ENCODE measurements at regions not wholly inside any gene's neighbourhood (a gene's known extent, or its start where the extent isn't known, plus 50 kb on each side); places are given as distances from the start of the nearest gene placed in this dataset.

GRCh38 chr14:80109055-80109454, 102.2 kb downstream of the DIO2 start:
- H3K4me3 ChIP-seq, result no peak overlapping the region
- H3K9me3 ChIP-seq, result no peaks in the 10 kb centered on the region
- TF ChIP-seq POLR2A (IDR thresholded peaks at IDR 0.05), result no peak
- TF ChIP-seq CTCF (IDR thresholded peaks at IDR 0.05), result no peak
- H3K27me3 ChIP-seq, result no peaks in the 10 kb centered on the region
- DNase-seq, result no peak
- intact Hi-C loops (cut with DNase I; ENCODE audit: low total_unique reads), result no loop called here
- H3K36me3 ChIP-seq, result no peaks in the 10 kb centered on the region
- H3K27ac ChIP-seq, result no peak overlapping the region
- no peaks in the 10 kb centered on the region for H3K4me1 ChIP-seq

- no peaks in the 10 kb centered on the region for H3K4me1 ChIP-seq
- no peaks in the 10 kb centered on the region for H3K36me3 ChIP-seq
- DNase-seq, result no peak
- no peaks in the 10 kb centered on the region for H3K27me3 ChIP-seq
- H3K27ac ChIP-seq, result no peak overlapping the region
- TF ChIP-seq CTCF (IDR thresholded peaks at IDR 0.05) (no peak), POLR2A (IDR thresholded peaks at IDR 0.05) (no peak)
- intact Hi-C loops (cut with DNase I; ENCODE audit: low total_unique reads), result no loop called here
- no peaks in the 10 kb centered on the region for H3K9me3 ChIP-seq
- H3K4me3 ChIP-seq, result no peak overlapping the region
These were observed 102.9 kb downstream of the DIO2 start for GRCh38 chr14:80108430-80108829.

- TF ChIP-seq CTCF (IDR thresholded peaks at IDR 0.05), result no peak
- TF ChIP-seq POLR2A (IDR thresholded peaks at IDR 0.05), result no peak
These were observed 105.8 kb downstream of the DIO2 start for GRCh38 chr14:80105488-80105994.

GRCh38 chr14:80101835-80102234, 109.5 kb downstream of the DIO2 start:
- TF ChIP-seq CTCF (IDR thresholded peaks at IDR 0.05) (no peak), POLR2A (IDR thresholded peaks at IDR 0.05) (no peak)
- H3K4me1 ChIP-seq, result no peaks in the 10 kb centered on the region

More at GRCh38 chr14:80105488-80105994, 105.8 kb downstream of the DIO2 start:
- H3K27ac ChIP-seq, result no peak overlapping the region
- no peak for DNase-seq
- no peaks in the 10 kb centered on the region for H3K9me3 ChIP-seq
- intact Hi-C loops (cut with DNase I; ENCODE audit: low total_unique reads), result no loop called here
- no peaks in the 10 kb centered on the region for H3K36me3 ChIP-seq
- H3K4me1 ChIP-seq, result no peaks in the 10 kb centered on the region
- no peaks in the 10 kb centered on the region for H3K27me3 ChIP-seq
- H3K4me3 ChIP-seq, result no peak overlapping the region

GRCh38 chr14:80100681-80101080, 110.6 kb downstream of the DIO2 start:
- no peak overlapping the region for H3K27ac ChIP-seq
- no peaks in the 10 kb centered on the region for H3K4me1 ChIP-seq
- H3K36me3 ChIP-seq, result no peaks in the 10 kb centered on the region
- H3K9me3 ChIP-seq, result no peaks in the 10 kb centered on the region
- no peak overlapping the region for H3K4me3 ChIP-seq
- DNase-seq, result no peak
- H3K27me3 ChIP-seq, result no peaks in the 10 kb centered on the region
- TF ChIP-seq POLR2A (IDR thresholded peaks at IDR 0.05) (no peak), CTCF (IDR thresholded peaks at IDR 0.05) (no peak)
- intact Hi-C loops (cut with DNase I; ENCODE audit: low total_unique reads), result no loop called here

More at GRCh38 chr14:80101835-80102234, 109.5 kb downstream of the DIO2 start:
- no peaks in the 10 kb centered on the region for H3K36me3 ChIP-seq
- H3K27me3 ChIP-seq, result no peaks in the 10 kb centered on the region
- intact Hi-C loops (cut with DNase I; ENCODE audit: low total_unique reads), result no loop called here
- no peak overlapping the region for H3K4me3 ChIP-seq
- no peaks in the 10 kb centered on the region for H3K9me3 ChIP-seq
- H3K27ac ChIP-seq, result no peak overlapping the region
- no peak for DNase-seq

Data from uterus (tissue), 3 donors.